Activated CD4-positive, CD25-positive, alpha-beta regulatory T cell treated with anti-CD3 and anti-CD28 coated beads, Interleukin-2, amount 50 U/mL, for 24 hours (primary cell): ENCODE measurements at regions not wholly inside any gene's neighbourhood (a gene's known extent, or its start where the extent isn't known, plus 50 kb on each side); places are given as distances from the start of the nearest gene placed in this dataset.
"Not testable (repeated sequence)": the region's sequence is repeated elsewhere in the genome, so short reads cannot be mapped to it uniquely, and the experiment has no call there.

Experiments used
- ATAC-seq, 2 donors: fragments of 150-1000 bp; cut with Tn5 transposase; one replicate each; pipeline ENCODE4 v1.10.0; 2021; ENCODE audit warnings: mild to moderate bottlenecking in 1 of 2, moderate library complexity in 1 of 2

DNA sequence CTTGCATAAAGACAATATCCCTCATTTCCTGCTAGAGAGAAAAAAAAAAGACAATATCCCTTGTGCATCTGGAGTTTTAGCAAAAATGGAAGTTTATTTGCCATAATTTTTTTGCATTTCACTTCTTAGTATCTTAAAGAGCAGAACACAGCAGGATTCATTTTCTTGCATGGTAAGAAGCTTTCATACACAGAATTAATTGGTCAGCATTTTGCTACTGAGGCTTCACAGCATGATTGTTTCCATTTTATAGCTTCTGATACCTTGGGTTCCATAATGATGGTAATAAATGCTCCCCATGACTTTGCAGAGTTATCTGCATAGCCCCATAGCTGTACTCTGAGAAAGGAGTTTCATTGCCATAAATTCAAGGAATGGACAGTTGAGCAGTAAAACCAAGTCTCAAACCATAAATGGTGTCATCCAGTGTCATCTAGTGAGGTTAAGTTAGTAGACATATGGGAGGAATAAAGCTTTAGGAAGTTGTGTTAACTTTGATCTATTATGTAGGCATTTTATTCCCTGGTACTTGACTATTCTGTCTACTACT is 88.8 kb upstream of the PLD5 start:
- ATAC-seq = no peak

DNA sequence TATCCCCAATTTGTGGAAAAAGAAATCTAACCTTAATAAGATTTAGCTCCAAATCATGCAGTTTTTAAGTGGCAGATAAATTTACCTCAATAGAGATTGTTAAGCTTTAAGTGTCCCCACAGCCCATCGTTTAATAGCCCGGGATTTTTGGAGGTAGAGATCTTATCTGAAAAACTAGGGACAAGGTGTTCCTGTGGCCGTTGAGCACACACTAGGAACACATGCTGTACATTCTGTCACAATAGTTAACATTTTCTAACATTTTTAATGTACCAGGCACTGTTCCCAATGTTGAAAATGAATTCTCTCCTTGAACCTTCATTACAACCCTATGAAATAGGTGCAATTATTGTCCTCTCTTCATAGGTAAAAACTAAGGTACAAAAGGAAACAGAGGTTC is 85.7 kb upstream of the PLD5 start:
- ATAC-seq = no peak

DNA sequence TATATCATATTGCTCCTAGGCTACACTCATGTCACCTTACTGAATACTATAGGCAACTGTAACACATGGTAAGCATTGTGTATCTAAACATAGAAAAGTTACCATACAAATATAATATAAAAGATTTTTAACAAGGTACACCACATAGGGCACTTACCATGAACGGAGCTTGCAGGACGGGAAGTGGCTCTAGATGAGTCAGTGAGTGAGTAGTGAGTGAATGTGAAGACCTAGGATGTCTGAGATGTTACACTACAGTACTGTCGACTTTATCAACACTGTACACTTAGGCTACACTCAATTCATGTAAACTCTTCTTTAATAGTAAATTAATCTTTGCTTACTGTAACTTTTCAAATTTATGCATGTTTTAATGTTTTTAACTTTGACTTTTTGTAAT is 81.0 kb upstream of the PLD5 start:
- no peak for ATAC-seq

DNA sequence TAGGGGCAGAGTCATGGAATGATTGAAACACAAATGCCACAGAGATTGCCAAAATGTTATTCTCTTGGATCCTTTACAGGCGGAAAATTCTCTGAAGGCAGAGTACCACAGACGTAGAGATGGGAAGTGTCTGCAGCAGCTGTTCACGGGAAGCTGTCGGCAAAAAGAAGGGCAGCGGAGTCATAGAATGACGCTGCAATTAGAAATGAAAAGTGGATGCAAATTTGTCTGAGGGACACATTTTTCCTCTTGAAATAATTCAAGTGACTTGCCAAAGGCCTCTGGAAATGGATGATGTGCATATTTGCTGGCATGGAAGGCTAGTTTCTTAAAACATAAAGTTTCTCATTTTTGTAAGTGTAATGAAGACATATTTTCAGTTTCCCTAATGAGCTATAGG is 77.5 kb upstream of the PLD5 start:
- no peak for ATAC-seq

DNA sequence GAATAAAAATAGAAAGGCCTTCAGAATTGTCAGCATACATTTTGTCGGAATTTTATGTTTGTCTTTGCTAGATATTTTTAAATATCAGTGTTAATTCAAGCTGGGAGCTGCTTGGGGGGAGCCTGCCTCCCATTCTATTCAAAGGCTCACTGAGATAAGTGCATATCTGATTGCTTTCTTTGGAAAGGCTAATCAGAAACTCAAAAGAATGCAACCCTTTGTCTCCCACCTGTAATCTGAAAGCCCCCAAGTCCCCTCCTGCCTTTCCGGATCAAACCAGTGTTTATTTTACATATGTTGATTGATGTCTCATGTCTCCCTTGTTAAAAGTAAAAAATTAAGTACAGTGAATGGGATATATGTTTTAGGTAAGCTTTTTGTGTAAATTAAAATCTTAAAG is 69.3 kb upstream of the PLD5 start:
- ATAC-seq = not testable (repeated sequence)

DNA sequence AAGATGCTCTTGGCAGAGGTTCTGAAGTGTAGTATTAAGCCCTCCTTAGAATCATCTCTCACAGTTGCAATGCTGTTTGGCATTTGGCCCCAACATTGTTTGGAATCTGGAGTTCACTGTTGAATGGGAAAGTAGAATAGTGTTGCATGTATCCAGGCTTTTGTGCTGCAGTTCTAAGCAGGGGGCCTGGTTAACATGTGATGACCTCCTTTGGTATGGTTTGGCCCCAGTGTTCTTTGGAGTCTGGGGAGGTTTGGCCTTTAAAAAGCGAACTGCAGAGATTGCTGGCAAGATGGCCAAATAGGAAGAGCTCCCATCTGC is 61.8 kb upstream of the PLD5 start:
- ATAC-seq = no peak

DNA sequence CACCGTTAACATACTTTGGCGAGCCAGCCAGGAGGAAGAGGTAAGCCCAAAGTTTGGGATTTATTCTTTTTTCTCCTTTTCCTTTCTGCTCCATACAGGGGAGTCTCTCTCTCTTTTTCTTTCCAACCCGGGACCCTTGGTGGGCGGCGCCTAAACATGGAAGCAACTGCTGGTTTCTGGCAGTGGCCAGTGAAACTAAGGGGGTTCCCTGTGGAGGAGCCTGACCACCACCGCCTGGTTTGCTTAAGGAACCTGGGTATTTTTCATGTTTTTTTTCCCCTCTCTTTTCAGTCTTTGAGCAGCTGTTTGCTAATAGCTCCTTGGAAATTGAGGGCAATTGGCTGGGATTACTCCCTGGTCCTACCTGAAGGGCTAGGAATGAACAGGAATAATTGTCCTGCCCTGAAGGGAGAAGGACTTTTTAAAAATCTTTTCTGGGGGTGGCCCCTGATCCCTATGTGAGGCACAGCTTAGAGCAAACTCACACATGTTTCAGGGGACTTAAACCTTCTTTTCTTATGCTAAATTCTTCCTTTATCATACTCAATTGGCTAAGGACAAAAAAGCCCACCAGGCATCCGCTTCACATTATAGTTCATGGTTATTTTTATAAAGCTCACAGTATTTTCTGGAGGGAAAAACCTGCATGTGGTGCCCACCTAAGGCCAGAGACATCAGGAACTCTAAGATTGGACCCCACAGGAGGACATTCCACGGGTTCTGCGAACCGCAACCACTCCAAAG is 61.3 kb upstream of the PLD5 start:
- ATAC-seq = no peak

DNA sequence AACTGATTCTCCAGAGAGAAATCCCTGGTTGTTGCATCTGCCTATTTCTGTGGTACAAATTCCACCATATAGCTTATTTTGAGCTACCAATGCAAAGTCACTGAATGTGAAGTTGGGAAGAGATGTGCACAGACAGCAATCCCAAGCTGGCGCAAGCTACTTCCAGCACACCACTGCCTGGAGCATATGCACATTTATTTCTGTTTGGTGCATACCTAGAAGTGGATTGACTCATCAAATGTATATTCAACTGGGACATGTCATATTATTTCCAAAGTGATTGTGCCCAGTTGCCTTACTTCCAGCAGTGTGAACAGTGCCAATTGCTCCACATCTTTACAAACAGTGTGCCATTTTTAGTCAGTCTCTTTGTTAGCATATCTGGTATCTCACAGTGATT is 58.2 kb upstream of the PLD5 start:
- ATAC-seq = no peak

DNA sequence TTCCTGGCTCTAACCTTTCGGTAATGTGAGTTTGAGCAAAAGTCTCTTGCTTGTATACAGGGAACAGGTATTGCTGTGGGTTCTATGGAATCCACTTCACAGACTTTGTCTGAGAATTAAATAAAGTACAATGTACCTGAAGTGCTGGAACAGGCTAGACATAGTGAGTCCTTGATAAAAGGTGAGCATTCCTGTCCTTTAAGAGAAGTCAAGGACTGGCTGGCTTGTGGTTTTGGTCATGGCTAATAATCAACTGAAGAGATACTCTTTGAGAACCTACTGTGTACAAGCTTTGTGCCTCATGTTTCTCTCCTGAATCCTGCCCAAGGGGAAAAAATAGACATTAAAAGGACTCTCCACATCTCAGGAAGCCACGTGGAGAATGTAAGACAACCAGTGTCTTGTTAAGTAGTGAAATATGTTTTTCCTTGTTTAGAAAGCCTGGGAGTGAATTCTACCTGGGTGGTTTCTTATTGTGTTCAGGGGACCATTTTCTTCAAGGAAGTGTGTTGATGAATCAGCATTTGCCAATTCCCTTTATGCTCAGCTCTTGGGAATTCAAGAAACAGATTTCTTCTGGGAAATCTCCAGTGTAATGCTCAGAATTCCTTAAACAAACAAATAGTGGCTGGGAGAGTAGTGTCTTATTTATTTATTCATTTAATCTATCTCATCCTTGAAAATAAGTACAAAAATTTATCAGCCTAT is 55.2 kb upstream of the PLD5 start:
- ATAC-seq = no peak
